Stimulated activated naive CD4-positive, alpha-beta T cell treated with Interleukin-2 at 50 U/mL for 16 hours (primary cell): ENCODE measurements at regions not wholly inside any gene's neighbourhood (a gene's known extent, or its start where the extent isn't known, plus 50 kb on each side); places are given as distances from the start of the nearest gene placed in this dataset.

ENCODE experiments used
- DNase-seq: peaks from one replicate; lab custom pipeline; 2025; lab: John Stamatoyannopoulos, UW

DNA sequence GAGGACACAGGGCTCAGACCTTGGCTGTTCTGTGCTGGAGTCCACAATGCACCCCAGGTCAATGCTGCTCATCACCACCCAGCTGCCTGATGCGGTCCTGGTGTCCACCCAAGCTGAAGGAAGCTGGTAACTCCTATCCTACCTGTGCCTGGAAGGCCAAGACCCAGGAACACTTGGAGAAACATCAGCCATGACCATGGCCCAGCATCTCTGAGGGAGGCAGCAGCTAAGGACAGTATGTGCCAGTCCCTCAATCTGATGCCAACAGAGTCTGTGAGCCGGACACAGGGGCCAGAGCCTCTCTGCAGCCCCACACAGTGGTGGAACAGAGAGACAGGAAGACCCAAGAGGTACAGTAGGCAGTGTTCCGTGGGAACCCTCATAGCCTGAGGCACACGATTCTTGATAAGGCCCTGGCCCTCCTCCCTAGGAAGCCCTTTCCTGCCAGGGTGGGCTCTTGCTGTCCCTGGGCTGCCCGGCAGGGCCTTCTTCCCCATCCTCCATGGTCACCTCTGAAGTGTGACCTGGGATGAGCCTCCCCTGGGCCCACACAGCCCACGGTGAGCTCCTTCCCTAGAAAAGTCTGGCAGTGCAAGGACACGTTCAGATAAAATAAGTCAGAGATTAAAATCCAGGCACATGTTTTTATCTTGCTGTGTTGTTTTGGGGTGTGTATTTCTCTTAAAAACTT, 170.7 kb downstream of the THBS2 start:
- no peak for DNase-seq

- no peak for DNase-seq
These were observed 171.6 kb downstream of the THBS2 start for GRCh38 chr6:169082093-169082492.

- no peak for DNase-seq
These were observed 172.4 kb downstream of the THBS2 start for GRCh38 chr6:169081248-169081647.

DNA sequence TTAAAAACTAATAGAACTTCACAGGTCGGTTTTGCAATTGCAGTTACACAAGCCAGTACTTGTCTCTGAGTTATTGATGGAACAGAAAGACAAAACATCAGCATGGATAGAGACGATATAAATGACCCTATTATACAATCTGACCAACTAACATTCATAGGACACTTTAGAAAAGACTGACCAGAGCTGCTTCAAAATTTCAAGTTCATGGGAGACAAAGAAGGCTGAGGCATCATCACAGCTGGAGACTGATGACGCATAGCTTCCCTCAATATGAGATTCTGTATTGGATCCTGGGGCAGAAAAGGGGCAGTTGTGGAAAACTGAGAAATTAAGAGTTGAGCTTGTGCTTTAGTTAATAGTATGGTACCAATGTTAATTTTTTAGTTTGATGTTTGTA, 174.0 kb downstream of the THBS2 start:
- no peak for DNase-seq

DNA sequence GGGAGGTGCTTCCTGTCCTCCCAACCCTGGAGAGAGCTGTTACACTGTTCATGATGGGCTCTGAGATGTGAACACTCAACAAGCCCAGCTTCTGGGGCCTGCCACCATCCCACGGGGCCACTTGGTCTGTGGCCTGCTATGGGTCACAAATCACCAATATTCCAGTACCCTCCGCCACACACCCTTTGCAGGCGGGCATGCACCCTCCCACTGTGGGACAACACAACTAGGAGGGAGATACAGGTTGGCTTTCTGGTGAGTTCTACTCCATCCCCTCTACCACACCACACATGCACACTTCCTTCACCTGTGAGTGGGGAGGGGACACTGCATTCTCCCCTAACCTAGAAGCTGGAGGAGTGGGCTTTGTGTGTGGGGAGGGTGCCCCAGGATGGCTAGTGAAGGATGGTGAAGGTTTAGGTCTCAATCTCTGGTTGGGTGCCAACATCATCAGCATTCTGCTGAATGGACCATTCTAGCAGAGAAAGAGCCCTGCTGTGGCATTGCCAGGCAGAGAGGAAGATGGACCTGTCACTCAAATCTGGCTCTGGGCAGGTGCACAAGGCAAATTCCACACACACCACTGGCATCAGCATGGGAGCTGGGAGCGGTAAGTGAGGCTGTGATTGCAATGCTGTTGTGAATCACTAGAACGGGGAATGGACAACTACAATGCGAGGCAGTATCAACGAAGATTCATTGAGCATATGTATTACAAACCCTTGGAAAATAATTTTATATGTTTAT, 175.1 kb downstream of the THBS2 start:
- no peak for DNase-seq

GRCh38 chr6:169075915-169076654, 177.6 kb downstream of the THBS2 start:
- DNase-seq: no peak

GRCh38 chr6:169075211-169075914, 178.3 kb downstream of the THBS2 start:
- DNase-seq: no peak

DNA sequence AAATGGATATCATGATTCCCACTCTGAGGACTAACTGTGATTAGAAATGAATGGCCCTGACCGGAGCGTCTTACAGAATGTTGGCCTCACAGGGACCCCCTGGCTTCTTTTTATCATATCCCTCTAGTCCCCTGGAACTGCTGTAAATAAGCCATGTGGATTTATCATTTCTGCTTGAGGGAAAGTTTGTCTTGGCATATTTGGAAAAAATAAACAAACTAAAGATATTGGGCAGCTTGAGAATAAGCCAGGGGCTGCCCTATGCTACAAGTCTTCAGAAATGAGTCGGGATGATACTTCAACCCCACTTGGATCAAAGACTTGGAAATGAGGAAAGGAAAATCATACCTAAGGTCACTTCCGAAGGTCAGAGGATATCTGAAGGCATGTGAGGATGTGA, 179.1 kb downstream of the THBS2 start:
- DNase-seq: no peak

DNA sequence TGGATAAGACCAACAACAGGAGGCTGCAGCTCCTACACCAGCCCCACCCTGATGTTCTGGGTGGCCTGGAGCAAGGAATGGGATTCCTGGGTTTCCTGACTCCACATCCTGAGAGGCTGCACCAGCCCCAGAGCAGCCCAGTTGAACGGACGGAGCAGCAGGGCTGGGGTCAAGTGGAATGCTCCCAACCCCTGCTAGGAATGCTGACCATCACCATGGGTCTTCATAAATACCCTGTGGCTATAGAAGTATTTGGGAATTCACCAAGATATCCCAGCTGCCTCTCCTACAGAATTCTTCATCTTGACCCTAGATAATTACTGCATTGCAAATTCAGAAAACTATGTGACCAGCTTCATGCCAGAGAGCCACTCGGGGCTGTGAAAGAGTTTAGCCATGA, 180.3 kb downstream of the THBS2 start:
- no peak for DNase-seq

- no peak for DNase-seq
These were observed 181.3 kb downstream of the THBS2 start for GRCh38 chr6:169072127-169073042.

GRCh38 chr6:169071394-169071793, 182.3 kb downstream of the THBS2 start:
- no peak for DNase-seq

- no peak for DNase-seq
These were observed 183.0 kb downstream of the THBS2 start for GRCh38 chr6:169070506-169071176.

GRCh38 chr6:169069356-169069755, 184.3 kb downstream of the THBS2 start:
- DNase-seq: no peak

DNA sequence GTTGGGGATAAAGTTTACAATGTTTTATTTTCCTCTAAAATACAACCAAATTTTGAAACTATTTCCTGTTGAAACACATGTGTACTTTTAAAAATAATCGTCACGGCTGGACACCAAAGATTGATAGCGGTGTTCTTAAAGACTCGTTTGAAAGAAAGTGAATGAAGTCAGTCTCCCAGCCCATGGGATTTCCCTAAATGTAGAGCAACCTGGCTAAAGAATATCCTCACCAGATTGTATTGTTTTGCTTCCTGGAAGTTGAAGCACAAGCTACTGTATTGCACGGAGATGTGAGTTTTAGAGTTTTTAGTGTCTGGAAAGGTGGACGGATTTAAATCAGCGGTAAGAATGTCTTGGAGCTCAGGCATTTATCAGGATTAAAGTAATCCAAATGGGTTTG, 189.5 kb downstream of the THBS2 start:
- no peak for DNase-seq

- no peak for DNase-seq
These were observed 191.4 kb downstream of the THBS2 start for GRCh38 chr6:169062272-169062671.

- DNase-seq: no peak
These were observed 195.0 kb downstream of the THBS2 start for GRCh38 chr6:169058634-169059033.

- no peak for DNase-seq
These were observed 201.2 kb downstream of the THBS2 start for GRCh38 chr6:169052462-169052861.

DNA sequence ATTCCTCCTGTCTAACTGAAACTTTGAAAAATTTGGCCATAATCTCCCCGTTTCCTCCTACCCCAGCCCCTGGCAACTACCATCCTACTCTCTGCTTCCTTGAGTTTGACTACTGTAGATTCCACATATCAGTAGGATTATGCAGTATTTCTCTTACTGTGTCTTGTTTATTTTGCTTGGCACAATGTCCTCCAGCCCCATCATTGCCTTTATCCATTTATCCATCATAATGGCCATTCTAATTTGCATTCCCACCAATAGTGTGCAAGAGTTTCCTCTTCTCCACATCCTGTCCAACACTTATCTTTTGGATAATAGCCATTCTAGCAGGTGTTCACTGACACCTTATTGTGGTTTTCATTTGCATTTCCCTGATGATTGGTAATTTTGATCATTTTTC, 202.3 kb downstream of the THBS2 start:
- no peak for DNase-seq

GRCh38 chr6:169048865-169049205, 204.8 kb downstream of the THBS2 start:
- DNase-seq: no peak

DNA sequence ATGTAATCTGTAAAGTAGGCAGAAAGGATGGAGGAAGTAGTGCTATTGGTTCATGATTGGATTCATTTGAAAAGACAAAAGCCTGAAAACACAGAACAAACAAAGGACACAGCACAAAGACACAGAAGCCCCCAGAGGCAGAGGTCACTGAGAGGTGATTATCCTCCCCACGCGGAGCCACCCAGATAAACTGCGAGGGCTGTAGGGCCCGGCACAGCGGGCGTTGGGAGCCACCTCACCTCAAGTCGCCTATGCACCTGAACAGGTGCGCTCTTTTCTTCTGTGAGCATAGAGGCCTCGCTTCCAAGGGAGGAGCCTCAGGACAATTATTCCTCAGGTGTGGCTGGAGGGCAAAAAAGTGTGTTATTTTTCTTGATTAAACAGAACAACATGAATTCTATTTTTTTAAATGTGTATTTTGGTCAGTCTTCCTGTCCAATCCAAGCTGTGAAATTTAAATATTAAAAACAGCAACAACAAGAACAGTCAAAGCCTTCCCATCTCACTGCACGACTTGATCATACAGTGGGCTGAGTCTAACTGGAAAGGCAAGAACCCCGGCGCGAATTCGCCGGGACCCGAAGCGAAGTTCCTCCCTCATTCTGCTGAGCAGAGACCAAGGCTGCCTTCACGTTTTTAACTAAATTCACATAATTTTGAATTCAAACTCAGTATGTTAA, 205.3 kb downstream of the THBS2 start:
- no peak for DNase-seq
